H1 (cell line): ENCODE measurements at regions not wholly inside any gene's neighbourhood (a gene's known extent, or its start where the extent isn't known, plus 50 kb on each side); places are given as distances from the start of the nearest gene placed in this dataset.

Source experiments
- GTF2F1 ChIP-seq: IDR thresholded peaks from 2 replicates; pipeline ENCODE4 v1.6.1; 2012; ENCODE audit warnings: low read depth, low read length, improper control_type of control experiment, borderline replicate concordance
- POLR2A ChIP-seq, 2 experiments: IDR thresholded peaks; 1 replicate in 1 of 2; 2 replicates in 1 of 2; pipeline ENCODE4 v1.6.1; 2011; ENCODE audit warnings: low read depth in 2 of 2, low read length in 2 of 2, mild to moderate bottlenecking in 2 of 2; ENCODE audit errors: control extremely low read depth in 1 of 2
- SRF ChIP-seq: IDR thresholded peaks from 2 replicates; pipeline ENCODE4 v1.6.1; 2011; ENCODE audit warnings: mild to moderate bottlenecking, low read depth, low read length, moderate library complexity
- TF ChIP-seq, protein P1 (sequence below), 3 experiments: IDR thresholded peaks; 1 replicate in 2 of 3; 2 replicates in 1 of 3; pipeline versions ENCODE4 v1.5.1 to v1.6.1; 2011; ENCODE audit warnings: low read length in 3 of 3, mild to moderate bottlenecking in 3 of 3, inconsistent platforms in 2 of 3, low read depth in 1 of 3, moderate library complexity in 1 of 3; ENCODE audit not compliant: insufficient read depth in 1 of 3; ENCODE audit errors: control extremely low read depth in 1 of 3
- TF ChIP-seq, protein P2 (sequence below): IDR thresholded peaks from 2 replicates; pipeline ENCODE4 v1.6.1; 2012; ENCODE audit warnings: inconsistent platforms
- TF ChIP-seq, protein P3 (sequence below): IDR thresholded peaks from 2 replicates; pipeline ENCODE4 v1.6.1; 2012; ENCODE audit warnings: inconsistent platforms

DNA sequence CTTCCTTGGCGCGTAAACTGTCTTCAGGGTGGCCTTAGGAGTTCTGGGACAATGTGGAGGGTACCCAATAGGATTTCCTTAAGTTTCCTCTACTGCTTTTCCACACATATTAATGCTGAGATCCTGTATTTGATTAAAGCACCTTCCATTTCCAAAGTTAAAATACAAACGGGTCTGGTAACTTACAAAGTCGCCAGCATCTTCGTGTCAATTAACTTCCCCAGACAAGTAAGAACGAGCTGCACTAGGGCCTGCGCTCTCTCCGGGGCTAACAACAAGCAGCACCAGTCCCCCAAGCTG is 130.9 kb downstream of the NDUFA12 start:
- no peak for TF ChIP-seq SRF
- TF ChIP-seq, protein P1, sequence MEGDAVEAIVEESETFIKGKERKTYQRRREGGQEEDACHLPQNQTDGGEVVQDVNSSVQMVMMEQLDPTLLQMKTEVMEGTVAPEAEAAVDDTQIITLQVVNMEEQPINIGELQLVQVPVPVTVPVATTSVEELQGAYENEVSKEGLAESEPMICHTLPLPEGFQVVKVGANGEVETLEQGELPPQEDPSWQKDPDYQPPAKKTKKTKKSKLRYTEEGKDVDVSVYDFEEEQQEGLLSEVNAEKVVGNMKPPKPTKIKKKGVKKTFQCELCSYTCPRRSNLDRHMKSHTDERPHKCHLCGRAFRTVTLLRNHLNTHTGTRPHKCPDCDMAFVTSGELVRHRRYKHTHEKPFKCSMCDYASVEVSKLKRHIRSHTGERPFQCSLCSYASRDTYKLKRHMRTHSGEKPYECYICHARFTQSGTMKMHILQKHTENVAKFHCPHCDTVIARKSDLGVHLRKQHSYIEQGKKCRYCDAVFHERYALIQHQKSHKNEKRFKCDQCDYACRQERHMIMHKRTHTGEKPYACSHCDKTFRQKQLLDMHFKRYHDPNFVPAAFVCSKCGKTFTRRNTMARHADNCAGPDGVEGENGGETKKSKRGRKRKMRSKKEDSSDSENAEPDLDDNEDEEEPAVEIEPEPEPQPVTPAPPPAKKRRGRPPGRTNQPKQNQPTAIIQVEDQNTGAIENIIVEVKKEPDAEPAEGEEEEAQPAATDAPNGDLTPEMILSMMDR (IDR thresholded peaks at IDR 0.05; ENCODE audit: control extremely low read depth in 1 of 3, insufficient read depth in 1 of 3, low read depth in 1 of 3, low read length in 3 of 3): no peak
- TF ChIP-seq, protein P2, sequence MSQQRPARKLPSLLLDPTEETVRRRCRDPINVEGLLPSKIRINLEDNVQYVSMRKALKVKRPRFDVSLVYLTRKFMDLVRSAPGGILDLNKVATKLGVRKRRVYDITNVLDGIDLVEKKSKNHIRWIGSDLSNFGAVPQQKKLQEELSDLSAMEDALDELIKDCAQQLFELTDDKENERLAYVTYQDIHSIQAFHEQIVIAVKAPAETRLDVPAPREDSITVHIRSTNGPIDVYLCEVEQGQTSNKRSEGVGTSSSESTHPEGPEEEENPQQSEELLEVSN: no peak
- TF ChIP-seq POLR2A (IDR thresholded peaks at IDR 0.05; ENCODE audit: control extremely low read depth in 1 of 2, low read depth in 2 of 2, low read length in 2 of 2): no peak
- no peak for TF ChIP-seq GTF2F1
- TF ChIP-seq, protein P3, sequence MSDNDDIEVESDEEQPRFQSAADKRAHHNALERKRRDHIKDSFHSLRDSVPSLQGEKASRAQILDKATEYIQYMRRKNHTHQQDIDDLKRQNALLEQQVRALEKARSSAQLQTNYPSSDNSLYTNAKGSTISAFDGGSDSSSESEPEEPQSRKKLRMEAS: no peak
